Effector memory CD4-positive, alpha-beta T cell (primary cell): ENCODE measurements at regions not wholly inside any gene's neighbourhood (a gene's known extent, or its start where the extent isn't known, plus 50 kb on each side); places are given as distances from the start of the nearest gene placed in this dataset.

Experiments used
- DNase-seq, 3 donors: peaks; one replicate each; pipeline ENCODE4 v3.0.0-alpha.2; 2020
- H3K27ac ChIP-seq: 2 replicates; pipeline ENCODE4 v1.7.0; 2013; ENCODE audit warnings: mild to moderate bottlenecking, low read length, moderate library complexity; ENCODE audit not compliant: insufficient read depth, poor library complexity, severe bottlenecking
- H3K27me3 ChIP-seq: replicated peaks from 2 replicates; pipeline ENCODE4 v1.7.0; 2013; ENCODE audit warnings: mild to moderate bottlenecking, low read length; ENCODE audit not compliant: insufficient read depth, control insufficient read depth, poor library complexity, severe bottlenecking
- H3K36me3 ChIP-seq: 2 replicates; pipeline ENCODE4 v1.7.0; 2013; ENCODE audit warnings: mild to moderate bottlenecking, low read length, moderate library complexity; ENCODE audit not compliant: control insufficient read depth, insufficient read depth
- H3K4me1 ChIP-seq: 2 replicates; pipeline ENCODE4 v1.7.0; 2013; ENCODE audit warnings: low read length, mild to moderate bottlenecking; ENCODE audit not compliant: control insufficient read depth, insufficient read depth, poor library complexity, severe bottlenecking
- H3K4me3 ChIP-seq: 2 replicates; pipeline ENCODE4 v1.7.0; 2013; ENCODE audit warnings: low read length, low read depth, mild to moderate bottlenecking; ENCODE audit not compliant: insufficient read depth, poor library complexity, severe bottlenecking
- H3K9me3 ChIP-seq: 2 replicates; pipeline ENCODE4 v1.7.0; 2013; ENCODE audit warnings: mild to moderate bottlenecking, low read length, moderate library complexity; ENCODE audit not compliant: control insufficient read depth

GRCh38 chr20:57966620-57967019, 256.8 kb upstream of the PMEPA1 start:
- no peaks in the 10 kb centered on the region for H3K9me3 ChIP-seq
- no peaks in the 10 kb centered on the region for H3K4me1 ChIP-seq
- H3K4me3 ChIP-seq, result no peak overlapping the region
- no peak overlapping the region for H3K27ac ChIP-seq
- no peaks in the 10 kb centered on the region for H3K27me3 ChIP-seq
- DNase-seq, result no peak
- no peaks in the 10 kb centered on the region for H3K36me3 ChIP-seq

- no peak for DNase-seq
- Histone ChIP-seq H3K27me3 (no peaks in the 10 kb centered on the region), H3K27ac (no peak overlapping the region), H3K36me3 (no peaks in the 10 kb centered on the region), H3K9me3 (no peaks in the 10 kb centered on the region), H3K4me3 (no peak overlapping the region), H3K4me1 (no peaks in the 10 kb centered on the region)
These were observed 255.6 kb upstream of the PMEPA1 start for GRCh38 chr20:57965441-57965840.

DNA sequence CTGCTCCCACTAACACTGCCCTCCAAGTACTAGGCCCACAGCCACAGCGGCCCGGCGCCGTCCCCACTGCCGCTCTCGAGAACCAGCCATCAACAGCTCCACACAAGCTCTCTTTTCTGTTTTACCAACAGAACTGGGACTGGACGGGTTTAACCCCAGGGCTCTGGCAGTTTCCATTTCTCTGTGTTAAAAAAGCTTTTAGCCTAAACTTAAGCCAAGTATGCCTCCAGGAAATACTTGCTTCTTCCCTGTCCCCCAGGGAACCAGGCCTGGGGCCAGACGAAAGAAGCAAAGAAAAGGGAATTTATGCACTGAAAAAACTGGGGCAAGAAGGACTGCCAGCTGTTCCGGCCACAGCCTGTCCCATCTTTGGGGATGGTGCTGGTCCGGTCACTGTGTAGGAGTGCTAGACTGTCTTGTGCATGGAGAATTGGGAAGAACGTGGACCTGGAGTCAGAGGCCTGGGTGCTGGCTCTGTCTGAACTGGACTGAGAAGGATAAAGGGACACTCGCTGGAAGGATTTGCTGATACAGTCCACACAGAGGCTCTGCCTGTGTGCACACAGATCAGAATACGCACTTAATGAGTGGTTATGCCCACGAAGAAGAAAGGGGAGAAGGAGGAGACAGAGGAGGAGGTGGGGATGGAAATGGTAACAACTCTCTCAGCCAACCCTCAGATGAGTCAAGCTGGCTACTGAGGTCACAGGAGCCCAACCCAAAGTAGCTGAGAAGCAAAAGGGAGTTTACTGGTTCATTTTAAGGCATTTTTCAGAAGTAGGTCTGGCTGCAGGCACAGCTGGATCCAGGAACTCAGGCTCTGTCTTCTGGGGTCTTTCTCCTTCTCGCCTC, 254.4 kb upstream of the PMEPA1 start:
- DNase-seq, result no peak
- H3K4me3 ChIP-seq, result no peak overlapping the region

DNA sequence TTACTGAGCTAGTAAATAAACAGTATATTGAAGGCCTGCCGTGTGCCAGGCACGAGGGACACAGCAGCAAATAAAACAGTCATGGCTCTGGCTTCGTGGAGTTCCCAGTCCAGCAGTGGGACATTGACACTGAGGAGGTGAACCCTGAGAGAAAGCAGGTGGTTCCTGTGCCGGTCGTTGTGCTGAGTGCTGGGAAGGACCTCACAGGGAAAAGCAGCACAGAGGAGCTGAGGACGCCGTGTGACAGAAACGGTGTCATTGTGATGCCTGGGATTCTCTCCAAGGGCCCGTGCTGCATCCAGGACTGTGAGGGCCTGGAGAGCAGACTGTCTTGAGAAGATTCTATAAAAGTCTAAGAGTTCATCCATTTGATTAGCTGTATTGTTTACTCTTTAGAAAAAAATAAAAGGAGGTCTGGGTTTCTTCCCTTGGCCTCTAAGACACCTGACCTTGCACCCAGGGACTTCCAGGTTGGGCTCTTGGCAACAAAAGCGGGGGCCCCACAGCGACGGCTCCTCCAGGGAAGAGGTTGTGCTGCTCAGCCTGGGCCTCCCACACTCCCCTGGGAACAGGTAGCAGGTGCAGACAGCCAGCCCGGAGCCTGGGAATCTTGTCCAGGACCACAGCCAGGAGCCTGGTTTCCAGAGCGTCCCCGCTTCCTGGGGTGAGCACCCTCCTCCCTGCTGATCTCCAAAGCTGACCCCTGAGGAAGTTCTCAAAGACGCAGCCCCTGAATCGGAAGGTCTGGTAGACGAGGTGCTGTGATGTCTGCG, 251.2 kb upstream of the PMEPA1 start:
- Histone ChIP-seq H3K4me3 (no peak overlapping the region), H3K36me3 (no peaks in the 10 kb centered on the region), H3K27ac (no peak overlapping the region), H3K9me3 (no peaks in the 10 kb centered on the region), H3K4me1 (no peaks in the 10 kb centered on the region), H3K27me3 (no peaks in the 10 kb centered on the region)
- DNase-seq, result no peak

More for the DNA sequence above, 254.4 kb upstream of the PMEPA1 start:
- no peaks in the 10 kb centered on the region for H3K27me3 ChIP-seq
- no peak overlapping the region for H3K27ac ChIP-seq
- H3K4me1 ChIP-seq, result no peaks in the 10 kb centered on the region
- H3K36me3 ChIP-seq, result no peaks in the 10 kb centered on the region
- no peaks in the 10 kb centered on the region for H3K9me3 ChIP-seq

DNA sequence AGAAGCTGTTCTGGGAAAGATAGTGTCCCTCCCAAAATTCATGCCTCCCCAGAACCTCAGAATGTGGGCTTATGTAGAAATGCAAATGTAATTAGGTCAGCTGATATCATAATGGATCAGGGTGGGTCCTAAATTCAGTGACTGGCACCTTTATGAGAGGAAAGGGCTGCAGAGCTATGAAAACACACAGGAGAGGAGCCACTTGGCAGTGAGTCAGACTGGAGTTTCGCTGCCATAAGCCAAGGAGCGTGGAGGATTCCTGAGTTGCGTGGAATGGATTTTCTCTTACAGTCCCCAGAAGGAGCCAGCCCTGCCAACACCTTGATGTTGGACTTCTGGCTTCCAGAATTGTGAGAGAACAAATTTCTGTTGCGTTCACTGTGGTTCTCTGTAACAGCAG, 249.8 kb upstream of the PMEPA1 start:
- Histone ChIP-seq H3K27me3 (no peaks in the 10 kb centered on the region), H3K9me3 (no peaks in the 10 kb centered on the region), H3K4me1 (no peaks in the 10 kb centered on the region), H3K36me3 (no peaks in the 10 kb centered on the region), H3K27ac (no peak overlapping the region), H3K4me3 (no peak overlapping the region)
- DNase-seq, result no peak

DNA sequence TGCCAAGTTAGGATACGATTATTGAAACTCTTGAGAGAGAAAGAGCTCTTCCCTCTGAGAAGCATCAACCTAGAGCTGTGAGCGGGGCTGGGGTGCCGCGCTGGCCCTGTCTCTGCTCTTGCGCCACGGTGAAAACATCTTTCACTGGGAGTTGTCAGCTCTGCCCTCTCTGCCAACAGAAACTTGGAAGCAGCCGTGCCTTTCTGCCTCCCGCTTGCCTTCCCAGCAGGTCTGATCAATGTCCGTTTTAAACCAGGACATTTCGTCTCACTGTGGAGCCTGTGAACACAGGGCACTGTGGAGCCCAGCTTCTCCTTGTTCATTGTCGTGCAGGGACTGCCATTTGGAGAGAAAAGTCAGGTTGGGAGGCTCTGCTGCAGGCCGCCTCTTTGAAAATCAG, 249.2 kb upstream of the PMEPA1 start:
- Histone ChIP-seq H3K4me1 (no peaks in the 10 kb centered on the region), H3K27me3 (no peaks in the 10 kb centered on the region), H3K27ac (no peak overlapping the region), H3K9me3 (no peaks in the 10 kb centered on the region), H3K4me3 (no peak overlapping the region), H3K36me3 (no peaks in the 10 kb centered on the region)
- DNase-seq, result no peak

DNA sequence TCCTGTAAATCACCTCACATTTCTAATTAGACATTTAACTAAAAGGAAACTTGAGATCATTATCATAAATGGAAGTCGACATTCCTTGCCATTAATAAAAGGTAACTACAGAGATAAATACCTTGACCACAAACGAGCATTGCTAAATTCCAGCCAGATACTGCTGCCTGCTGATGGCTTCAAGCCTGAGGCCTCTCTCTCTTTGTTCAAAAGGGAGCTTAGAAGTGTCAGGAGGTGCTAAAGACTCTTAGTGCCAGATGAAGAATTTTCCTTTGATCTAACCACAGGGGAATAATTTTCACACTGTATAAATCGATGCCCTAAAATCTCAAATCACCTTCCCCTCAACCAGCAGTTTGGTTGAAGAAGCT, 248.2 kb upstream of the PMEPA1 start:
- no peak for DNase-seq
- H3K9me3 ChIP-seq, result no peaks in the 10 kb centered on the region
- H3K27ac ChIP-seq, result no peak overlapping the region
- H3K36me3 ChIP-seq, result no peaks in the 10 kb centered on the region
- no peaks in the 10 kb centered on the region for H3K4me1 ChIP-seq
- no peak overlapping the region for H3K4me3 ChIP-seq
- H3K27me3 ChIP-seq, result no peaks in the 10 kb centered on the region

- no peak for DNase-seq
- H3K27me3 ChIP-seq, result no peaks in the 10 kb centered on the region
- no peaks in the 10 kb centered on the region for H3K9me3 ChIP-seq
- no peak overlapping the region for H3K27ac ChIP-seq
- H3K36me3 ChIP-seq, result no peaks in the 10 kb centered on the region
- H3K4me3 ChIP-seq, result no peak overlapping the region
- H3K4me1 ChIP-seq, result no peaks in the 10 kb centered on the region
These were observed 247.7 kb upstream of the PMEPA1 start for GRCh38 chr20:57957411-57958049.

GRCh38 chr20:57953638-57954037, 243.8 kb upstream of the PMEPA1 start:
- no peak for DNase-seq

DNA sequence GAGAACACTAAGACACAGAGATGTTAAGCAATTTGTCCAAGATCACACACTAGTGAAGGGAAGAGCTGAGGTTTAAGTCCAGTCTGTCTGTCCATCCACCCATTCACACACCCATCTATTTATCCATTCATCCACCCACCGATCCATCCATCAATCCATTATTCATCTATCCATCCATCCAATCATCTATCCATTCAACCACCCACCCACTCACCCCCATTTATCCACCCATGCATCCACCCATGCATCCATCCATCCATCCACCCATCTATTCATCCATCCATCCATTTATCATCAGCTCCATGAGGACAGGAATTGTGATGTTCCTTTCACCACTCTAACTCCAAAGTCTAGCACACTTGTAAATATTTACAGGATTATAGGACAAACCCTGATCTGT, 242.3 kb upstream of the PMEPA1 start:
- H3K36me3 ChIP-seq, result no peaks in the 10 kb centered on the region
- no peak overlapping the region for H3K27ac ChIP-seq
- H3K9me3 ChIP-seq, result no peaks in the 10 kb centered on the region
- no peaks in the 10 kb centered on the region for H3K27me3 ChIP-seq
- DNase-seq, result no peak
- H3K4me1 ChIP-seq, result no peaks in the 10 kb centered on the region
- H3K4me3 ChIP-seq, result no peak overlapping the region

More at GRCh38 chr20:57953638-57954037, 243.8 kb upstream of the PMEPA1 start:
- Histone ChIP-seq H3K4me3 (no peak overlapping the region), H3K36me3 (no peaks in the 10 kb centered on the region), H3K27ac (no peak overlapping the region), H3K9me3 (no peaks in the 10 kb centered on the region), H3K4me1 (no peaks in the 10 kb centered on the region), H3K27me3 (no peaks in the 10 kb centered on the region)
